ENCODE measurements at regions not wholly inside any gene's neighbourhood (a gene's known extent, or its start where the extent isn't known, plus 50 kb on each side); places are given as distances from the start of the nearest gene placed in this dataset.
A peak's percentile ranks its signal among the peaks of the same experiment; 100 is the strongest.
"Not testable (repeated sequence)": the region's sequence is repeated elsewhere in the genome, so short reads cannot be mapped to it uniquely, and the experiment has no call there.

DNA sequence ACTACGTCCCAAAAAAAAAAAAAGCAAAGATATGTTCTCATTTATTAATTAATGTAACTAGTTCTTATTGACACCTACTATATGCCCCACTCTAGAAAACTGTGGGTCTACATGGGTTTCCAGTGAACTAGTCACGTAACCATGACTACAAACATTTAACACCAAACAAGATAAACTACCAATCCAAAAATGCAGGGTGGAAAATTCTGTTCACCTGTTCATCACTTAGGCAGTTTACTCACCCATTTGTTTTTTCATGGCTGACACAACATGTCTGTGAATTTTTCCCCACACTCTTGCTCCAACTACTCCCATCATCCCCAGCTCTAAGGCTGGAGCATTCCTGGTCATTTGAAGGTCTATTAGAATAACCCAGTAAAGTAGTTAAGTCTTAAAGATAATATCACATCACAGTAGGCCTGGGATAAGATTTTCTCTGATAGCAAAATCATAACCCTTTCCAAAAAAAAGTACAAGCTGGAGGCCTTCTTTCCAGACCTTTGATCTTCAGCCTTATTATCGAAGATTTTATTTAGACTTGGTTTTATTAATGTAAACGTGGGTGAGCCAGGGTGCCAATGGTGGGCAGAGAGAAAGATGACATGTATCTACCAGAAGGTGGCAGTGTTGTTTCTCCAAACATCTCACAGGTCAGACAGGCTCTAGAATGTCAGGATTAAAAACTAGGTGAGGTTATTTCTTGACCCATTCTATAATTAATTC is 61.6 kb upstream of the DAAM1 start:
- DNase-seq, result peak; percentile 45 to 53

- DNase-seq, result no peak
Measured at GRCh38 chr14:59127437-59127732, 61.1 kb upstream of the DAAM1 start.

- DNase-seq, result no peak
Measured at GRCh38 chr14:59130462-59130861, 58.0 kb upstream of the DAAM1 start.

- DNase-seq, result no peak
Measured at GRCh38 chr14:59131938-59132795, 56.3 kb upstream of the DAAM1 start.

- no peak for DNase-seq
Measured at GRCh38 chr14:59132796-59133494, 55.5 kb upstream of the DAAM1 start.

- DNase-seq, result no peak
Measured at GRCh38 chr14:59133709-59134108, 54.8 kb upstream of the DAAM1 start.

DNA sequence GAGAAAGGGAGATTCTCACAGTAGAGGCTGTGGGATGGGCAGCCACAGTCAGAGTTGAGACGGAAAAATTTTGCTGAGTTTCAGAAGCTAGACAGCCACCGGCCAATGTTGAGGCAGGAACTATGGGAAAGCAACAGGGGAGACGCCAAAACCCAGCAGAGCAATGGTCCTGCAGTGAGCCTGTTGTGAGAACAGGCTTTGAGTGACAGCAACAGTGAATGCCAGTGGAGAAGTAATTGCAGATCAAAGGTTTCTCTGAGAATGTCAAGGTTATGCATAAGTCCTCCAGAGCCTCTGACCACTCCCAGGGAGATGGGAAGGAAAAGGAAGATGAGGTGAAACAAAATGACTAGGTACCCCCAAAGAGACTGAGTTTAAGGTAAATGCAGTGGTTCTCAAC is 54.2 kb upstream of the DAAM1 start:
- no peak for DNase-seq

- no peak for DNase-seq
Measured at GRCh38 chr14:59137256-59137655, 51.2 kb upstream of the DAAM1 start.

- not testable (repeated sequence) for DNase-seq
Measured at GRCh38 chr14:59138576-59138975, 49.9 kb upstream of the DAAM1 start.

Measured in NCI-H2081 (cell line).